Smooth muscle cell (in vitro differentiated cells): ENCODE measurements at regions not wholly inside any gene's neighbourhood (a gene's known extent, or its start where the extent isn't known, plus 50 kb on each side); places are given as distances from the start of the nearest gene placed in this dataset.

Experiments
- DNase-seq: peaks from one replicate; lab custom pipeline; 2025; ENCODE audit not compliant: unreplicated experiment; lab: John Stamatoyannopoulos, UW
- H2AFZ ChIP-seq: fragments of 200-600 bp; sonication (generic); 2 replicates; pipeline ENCODE4 v1.6.0; 2016; ENCODE audit warnings: antibody characterized with exemption, low read depth, mild to moderate bottlenecking
- H3F3A ChIP-seq: fragments of 200-600 bp; sonication (generic); 2 replicates; pipeline ENCODE4 v1.6.0; 2017; ENCODE audit warnings: antibody characterized with exemption, low read depth
- H3K27ac ChIP-seq: fragments of 200-600 bp; sonication (generic); 2 replicates; pipeline ENCODE4 v1.5.1; 2016; ENCODE audit warnings: low read depth, mild to moderate bottlenecking
- H3K27me3 ChIP-seq: fragments of 200-600 bp; sonication (generic); 2 replicates; pipeline ENCODE4 v1.6.1; 2016; ENCODE audit warnings: low read depth, mild to moderate bottlenecking
- H3K36me3 ChIP-seq: fragments of 200-600 bp; sonication (generic); 2 replicates; pipeline ENCODE4 v1.5.1; 2016; ENCODE audit warnings: low read depth
- H3K4me1 ChIP-seq: fragments of 200-600 bp; sonication (generic); 2 replicates; pipeline ENCODE4 v1.5.1; 2016; ENCODE audit warnings: low read depth
- H3K4me2 ChIP-seq: fragments of 200-600 bp; sonication (generic); 2 replicates; pipeline ENCODE4 v1.6.0; 2016; ENCODE audit warnings: mild to moderate bottlenecking
- H3K4me3 ChIP-seq: fragments of 200-600 bp; sonication (generic); 2 replicates; pipeline ENCODE4 v1.5.1; 2016; ENCODE audit warnings: mild to moderate bottlenecking
- H3K79me2 ChIP-seq: fragments of 200-600 bp; sonication (generic); 2 replicates; pipeline ENCODE4 v1.6.0; 2016; ENCODE audit warnings: low read depth, mild to moderate bottlenecking
- H3K9ac ChIP-seq: fragments of 200-600 bp; sonication (generic); 2 replicates; pipeline ENCODE4 v1.6.0; 2016; ENCODE audit warnings: low read depth
- H3K9me3 ChIP-seq: fragments of 200-600 bp; sonication (generic); replicated peaks from 2 replicates; pipeline ENCODE4 v1.5.1; 2016; ENCODE audit warnings: low read depth
- H4K20me1 ChIP-seq: fragments of 200-600 bp; sonication (generic); 2 replicates; pipeline ENCODE4 v1.6.0; 2016; ENCODE audit warnings: low read depth
- WGBS: methylation state at CpG from one replicate; pipeline ENCODE4 v1.1.7; 2016; ENCODE audit warnings: low lambda C conversion rate; 5-methylcytosine and 5-hydroxymethylcytosine counted together
- TF ChIP-seq, protein P1 (sequence below): fragments of 200-600 bp; sonication (generic); IDR thresholded peaks from 2 replicates; pipeline ENCODE4 v1.5.1; 2017; ENCODE audit warnings: borderline replicate concordance, mild to moderate bottlenecking, antibody characterized with exemption; ENCODE audit not compliant: insufficient read depth, poor library complexity, severe bottlenecking

DNA sequence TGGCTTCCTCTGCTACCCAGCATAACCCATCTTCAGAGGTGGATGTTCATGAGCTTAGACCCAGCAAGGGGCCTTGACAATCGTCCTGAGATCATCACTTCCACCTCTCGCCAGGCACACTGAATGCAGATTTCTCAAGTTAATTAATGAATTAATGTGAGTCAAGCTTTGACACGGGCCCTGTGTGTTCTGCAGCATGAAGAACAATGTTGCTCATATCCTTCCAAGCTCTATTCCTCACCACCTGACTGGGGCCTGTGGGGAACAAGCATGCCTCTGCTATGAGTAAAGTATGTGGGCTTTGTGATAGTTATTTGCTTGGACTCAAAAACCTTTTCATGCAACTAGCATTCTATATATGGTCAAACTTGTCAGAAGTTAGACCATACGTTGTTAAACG, 122.0 kb downstream of the SEC16B start:
- Histone ChIP-seq H3K36me3 (no peaks in the 10 kb centered on the region), H3K9ac (no peak overlapping the region), H3K9me3 (no peaks in the 10 kb centered on the region), H3K79me2 (no peaks in the 10 kb centered on the region), H4K20me1 (no peaks in the 10 kb centered on the region), H3K27me3 (no peaks in the 10 kb centered on the region), H3K27ac (no peak overlapping the region), H3K4me3 (no peak overlapping the region), H3K4me1 (no peaks in the 10 kb centered on the region), H2AFZ (no peak overlapping the region), H3F3A (no peaks in the 10 kb centered on the region), H3K4me2 (no peak overlapping the region)
- DNase-seq = no peak
- whole genome bisulfite sequencing = 56% methylated on average over 5 of the region's 5 CpGs
- TF ChIP-seq, protein P1, sequence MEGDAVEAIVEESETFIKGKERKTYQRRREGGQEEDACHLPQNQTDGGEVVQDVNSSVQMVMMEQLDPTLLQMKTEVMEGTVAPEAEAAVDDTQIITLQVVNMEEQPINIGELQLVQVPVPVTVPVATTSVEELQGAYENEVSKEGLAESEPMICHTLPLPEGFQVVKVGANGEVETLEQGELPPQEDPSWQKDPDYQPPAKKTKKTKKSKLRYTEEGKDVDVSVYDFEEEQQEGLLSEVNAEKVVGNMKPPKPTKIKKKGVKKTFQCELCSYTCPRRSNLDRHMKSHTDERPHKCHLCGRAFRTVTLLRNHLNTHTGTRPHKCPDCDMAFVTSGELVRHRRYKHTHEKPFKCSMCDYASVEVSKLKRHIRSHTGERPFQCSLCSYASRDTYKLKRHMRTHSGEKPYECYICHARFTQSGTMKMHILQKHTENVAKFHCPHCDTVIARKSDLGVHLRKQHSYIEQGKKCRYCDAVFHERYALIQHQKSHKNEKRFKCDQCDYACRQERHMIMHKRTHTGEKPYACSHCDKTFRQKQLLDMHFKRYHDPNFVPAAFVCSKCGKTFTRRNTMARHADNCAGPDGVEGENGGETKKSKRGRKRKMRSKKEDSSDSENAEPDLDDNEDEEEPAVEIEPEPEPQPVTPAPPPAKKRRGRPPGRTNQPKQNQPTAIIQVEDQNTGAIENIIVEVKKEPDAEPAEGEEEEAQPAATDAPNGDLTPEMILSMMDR = no peak

DNA sequence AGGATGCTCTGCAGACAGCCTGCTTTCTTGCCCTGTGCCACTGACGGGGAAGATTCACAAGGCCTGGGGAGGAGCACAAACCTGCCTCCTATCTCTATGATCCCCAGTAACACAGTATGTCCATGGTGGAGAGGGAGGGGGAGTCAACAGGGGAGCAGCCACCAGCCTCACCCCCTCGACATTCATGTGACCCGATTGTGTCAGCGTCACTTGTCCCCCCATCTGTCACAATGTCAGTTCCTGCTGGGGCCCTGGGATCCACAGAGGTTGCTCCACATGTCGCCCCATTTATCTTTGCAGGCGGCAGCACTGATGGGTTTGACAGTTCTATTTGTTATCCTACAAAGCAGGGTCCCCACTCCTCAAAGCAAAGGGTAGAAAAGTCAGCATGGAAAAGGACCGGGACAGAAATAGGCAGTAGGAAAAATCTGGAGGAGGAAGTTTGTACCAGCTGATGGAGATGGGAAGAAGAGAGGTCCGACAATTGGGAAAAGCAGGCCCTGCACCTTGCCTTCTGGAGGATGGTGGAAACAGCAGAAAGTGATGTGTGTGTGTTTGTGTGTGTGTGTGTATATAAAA, 130.9 kb downstream of the SEC16B start:
- Histone ChIP-seq H3K4me3 (no peak overlapping the region), H3K4me2 (no peak overlapping the region), H4K20me1 (no peaks in the 10 kb centered on the region), H3K9ac (no peak overlapping the region), H3K4me1 (no peaks in the 10 kb centered on the region), H2AFZ (no peak overlapping the region), H3K9me3 (no peaks in the 10 kb centered on the region), H3K27ac (no peak overlapping the region), H3K79me2 (no peaks in the 10 kb centered on the region), H3F3A (no peaks in the 10 kb centered on the region), H3K36me3 (no peaks in the 10 kb centered on the region), H3K27me3 (no peaks in the 10 kb centered on the region)
- WGBS = 85% methylated on average over 8 of the region's 8 CpGs
- DNase-seq = no peak
- TF ChIP-seq, protein P1 = no peak

DNA sequence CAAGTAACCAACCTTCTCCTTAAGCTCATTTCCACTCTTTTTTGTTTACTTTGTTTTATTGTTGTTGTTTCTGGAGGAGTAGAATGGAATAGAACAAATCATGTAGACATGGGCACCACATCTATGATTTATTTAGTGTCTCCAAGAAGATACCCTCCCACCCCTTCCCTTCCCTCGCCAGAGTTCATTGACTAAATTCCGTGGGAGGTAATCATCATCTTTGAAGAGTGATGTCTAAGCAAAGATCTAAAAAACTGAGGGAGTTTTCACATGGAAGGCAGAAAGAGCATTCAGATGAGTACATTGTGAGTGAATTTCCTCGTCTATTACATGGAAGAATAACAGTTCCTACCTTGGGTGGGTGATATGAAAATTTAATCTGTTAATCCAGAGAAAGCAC, 136.2 kb downstream of the SEC16B start:
- no peaks in the 10 kb centered on the region for H3K27me3 ChIP-seq
- no peaks in the 10 kb centered on the region for H3K36me3 ChIP-seq
- 69% methylated on average over 3 of the region's 3 CpGs for WGBS
- no peak for DNase-seq
- H3K4me2 ChIP-seq = no peak overlapping the region
- no peak overlapping the region for H2AFZ ChIP-seq
- no peak overlapping the region for H3K4me3 ChIP-seq
- H4K20me1 ChIP-seq = no peaks in the 10 kb centered on the region
- H3K4me1 ChIP-seq = no peaks in the 10 kb centered on the region
- no peak overlapping the region for H3K27ac ChIP-seq
- no peak overlapping the region for H3K9ac ChIP-seq
- no peaks in the 10 kb centered on the region for H3K79me2 ChIP-seq
- no peaks in the 10 kb centered on the region for H3K9me3 ChIP-seq
- TF ChIP-seq, protein P1 = no peak
- H3F3A ChIP-seq = no peaks in the 10 kb centered on the region

DNA sequence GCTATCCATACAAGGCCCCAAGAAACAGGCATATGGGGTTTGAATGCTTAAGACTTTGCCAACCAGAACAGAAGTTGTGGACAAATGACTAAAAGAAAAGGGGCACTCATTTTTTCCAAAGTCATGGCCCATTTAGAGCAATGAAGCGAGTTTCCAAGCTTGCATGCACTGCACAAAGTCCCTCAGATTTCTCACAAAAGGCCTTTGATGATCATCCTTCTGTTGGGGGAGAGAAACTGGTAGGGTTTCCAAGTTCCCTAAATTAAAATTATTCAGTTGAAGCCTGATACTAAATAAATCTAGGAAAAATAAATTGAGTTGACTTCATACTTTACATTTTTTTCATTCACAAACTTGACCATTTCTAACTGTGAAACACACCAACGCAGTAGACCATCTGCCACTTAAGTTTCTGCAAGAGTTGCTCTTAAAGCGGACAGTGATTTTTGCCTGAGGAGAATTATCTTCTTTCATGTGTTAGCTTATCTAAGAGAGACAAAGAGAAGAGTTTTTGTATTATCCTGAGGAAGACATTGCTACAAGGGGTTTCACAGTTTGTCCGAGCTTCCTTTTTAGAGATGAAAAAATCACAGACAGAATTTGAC, 139.2 kb downstream of the SEC16B start:
- TF ChIP-seq, protein P1 = no peak
- Histone ChIP-seq H3K4me1 (no peaks in the 10 kb centered on the region), H3K27ac (no peak overlapping the region), H3K27me3 (no peaks in the 10 kb centered on the region), H3K79me2 (no peaks in the 10 kb centered on the region), H3F3A (no peaks in the 10 kb centered on the region), H3K9ac (no peak overlapping the region), H3K36me3 (no peaks in the 10 kb centered on the region), H3K4me3 (no peak overlapping the region), H3K9me3 (no peaks in the 10 kb centered on the region), H4K20me1 (no peaks in the 10 kb centered on the region), H2AFZ (no peak overlapping the region), H3K4me2 (no peak overlapping the region)
- no peak for DNase-seq
- 94% methylated on average over 4 of the region's 4 CpGs for WGBS
